ENCODE measurements at regions not wholly inside any gene's neighbourhood (a gene's known extent, or its start where the extent isn't known, plus 50 kb on each side); places are given as distances from the start of the nearest gene placed in this dataset.
"Not testable (repeated sequence)": the region's sequence is repeated elsewhere in the genome, so short reads cannot be mapped to it uniquely, and the experiment has no call there.

- Histone ChIP-seq H3K4me3 (ENCODE audit: low read depth, low read length) (no peak overlapping the region), H3K27ac (ENCODE audit: low read depth, low read length) (no peak overlapping the region), H2AFZ (ENCODE audit: low read length, unreplicated experiment) (no peak overlapping the region), H3K4me1 (ENCODE audit: control insufficient read depth, insufficient read depth, low read length, unreplicated experiment) (no peaks in the 10 kb centered on the region), H3K79me2 (ENCODE audit: control insufficient read depth, insufficient read depth, low read length, unreplicated experiment) (no peaks in the 10 kb centered on the region), H3K36me3 (ENCODE audit: insufficient read depth, low read length) (no peaks in the 10 kb centered on the region), H3K27me3 (ENCODE audit: insufficient read depth, low read length) (peaks cover 19% of the 10 kb centered on the region; the same call in 1 of the 2 replicates)
Measured at GRCh38 chr22:22818202-22818538, 69.4 kb upstream of the IGLL5 start.

GRCh38 chr22:22818861-22819855 lies 68.5 kb upstream of the IGLL5 start:
- Histone ChIP-seq H3K4me3 (ENCODE audit: low read depth, low read length) (no peak overlapping the region), H2AFZ (ENCODE audit: low read length, unreplicated experiment) (no peak overlapping the region)

GRCh38 chr22:22820076-22820475 lies 67.5 kb upstream of the IGLL5 start:
- no peaks in the 10 kb centered on the region for H3K4me1 ChIP-seq (ENCODE audit: control insufficient read depth, insufficient read depth, low read length, unreplicated experiment)
- H3K4me3 ChIP-seq (ENCODE audit: low read depth, low read length), result no peak overlapping the region
- H3K27ac ChIP-seq (ENCODE audit: low read depth, low read length), result no peak overlapping the region
- peaks cover 26% of the 10 kb centered on the region for H3K27me3 ChIP-seq (ENCODE audit: insufficient read depth, low read length)
- H3K36me3 ChIP-seq (ENCODE audit: insufficient read depth, low read length), result no peaks in the 10 kb centered on the region
- no peaks in the 10 kb centered on the region for H3K79me2 ChIP-seq (ENCODE audit: control insufficient read depth, insufficient read depth, low read length, unreplicated experiment)
- no peak overlapping the region for H2AFZ ChIP-seq (ENCODE audit: low read length, unreplicated experiment)

More at GRCh38 chr22:22818861-22819855, 68.5 kb upstream of the IGLL5 start:
- H3K27ac ChIP-seq (ENCODE audit: low read depth, low read length), result no peak overlapping the region
- no peaks in the 10 kb centered on the region for H3K36me3 ChIP-seq (ENCODE audit: insufficient read depth, low read length)
- no peaks in the 10 kb centered on the region for H3K4me1 ChIP-seq (ENCODE audit: control insufficient read depth, insufficient read depth, low read length, unreplicated experiment)
- H3K27me3 ChIP-seq (ENCODE audit: insufficient read depth, low read length), result peaks cover 19% of the 10 kb centered on the region; the same call in 1 of the 2 replicates
- no peaks in the 10 kb centered on the region for H3K79me2 ChIP-seq (ENCODE audit: control insufficient read depth, insufficient read depth, low read length, unreplicated experiment)

- H2AFZ ChIP-seq (ENCODE audit: low read length, unreplicated experiment), result no peak overlapping the region
Measured at GRCh38 chr22:22820626-22821025, 67.0 kb upstream of the IGLL5 start.

GRCh38 chr22:22821340-22821739 lies 66.3 kb upstream of the IGLL5 start:
- no peaks in the 10 kb centered on the region for H3K79me2 ChIP-seq (ENCODE audit: control insufficient read depth, insufficient read depth, low read length, unreplicated experiment)
- no peaks in the 10 kb centered on the region for H3K4me1 ChIP-seq (ENCODE audit: control insufficient read depth, insufficient read depth, low read length, unreplicated experiment)
- no peak overlapping the region for H3K4me3 ChIP-seq (ENCODE audit: low read depth, low read length)
- peaks cover 33% of the 10 kb centered on the region for H3K27me3 ChIP-seq (ENCODE audit: insufficient read depth, low read length)
- no peak overlapping the region for H3K27ac ChIP-seq (ENCODE audit: low read depth, low read length)
- no peak overlapping the region for H2AFZ ChIP-seq (ENCODE audit: low read length, unreplicated experiment)
- H3K36me3 ChIP-seq (ENCODE audit: insufficient read depth, low read length), result no peaks in the 10 kb centered on the region

More at GRCh38 chr22:22820626-22821025, 67.0 kb upstream of the IGLL5 start:
- Histone ChIP-seq H3K79me2 (ENCODE audit: control insufficient read depth, insufficient read depth, low read length, unreplicated experiment) (no peaks in the 10 kb centered on the region), H3K27me3 (ENCODE audit: insufficient read depth, low read length) (peaks cover 31% of the 10 kb centered on the region), H3K4me3 (ENCODE audit: low read depth, low read length) (no peak overlapping the region), H3K4me1 (ENCODE audit: control insufficient read depth, insufficient read depth, low read length, unreplicated experiment) (no peaks in the 10 kb centered on the region), H3K36me3 (ENCODE audit: insufficient read depth, low read length) (no peaks in the 10 kb centered on the region), H3K27ac (ENCODE audit: low read depth, low read length) (no peak overlapping the region)

- peaks cover 29% of the 10 kb centered on the region for H3K27me3 ChIP-seq (ENCODE audit: insufficient read depth, low read length)
- H3K79me2 ChIP-seq (ENCODE audit: control insufficient read depth, insufficient read depth, low read length, unreplicated experiment), result no peaks in the 10 kb centered on the region
- no peak overlapping the region for H3K4me3 ChIP-seq (ENCODE audit: low read depth, low read length)
Measured at GRCh38 chr22:22822106-22822505, 65.5 kb upstream of the IGLL5 start.

GRCh38 chr22:22822553-22822952 lies 65.1 kb upstream of the IGLL5 start:
- not testable (repeated sequence) for H3K36me3 ChIP-seq (ENCODE audit: insufficient read depth, low read length); H3K4me1 ChIP-seq (ENCODE audit: control insufficient read depth, insufficient read depth, low read length, unreplicated experiment); H3K27ac ChIP-seq (ENCODE audit: low read depth, low read length); H2AFZ ChIP-seq (ENCODE audit: low read length, unreplicated experiment); H3K4me3 ChIP-seq (ENCODE audit: low read depth, low read length); H3K79me2 ChIP-seq (ENCODE audit: control insufficient read depth, insufficient read depth, low read length, unreplicated experiment)
- peaks cover 33% of the 10 kb centered on the region for H3K27me3 ChIP-seq (ENCODE audit: insufficient read depth, low read length)

More at GRCh38 chr22:22822106-22822505, 65.5 kb upstream of the IGLL5 start:
- no peak overlapping the region for H3K27ac ChIP-seq (ENCODE audit: low read depth, low read length)
- H3K36me3 ChIP-seq (ENCODE audit: insufficient read depth, low read length), result no peaks in the 10 kb centered on the region
- H2AFZ ChIP-seq (ENCODE audit: low read length, unreplicated experiment), result no peak overlapping the region
- no peaks in the 10 kb centered on the region for H3K4me1 ChIP-seq (ENCODE audit: control insufficient read depth, insufficient read depth, low read length, unreplicated experiment)

GRCh38 chr22:22823131-22823810 lies 64.3 kb upstream of the IGLL5 start:
- H3K36me3 ChIP-seq (ENCODE audit: insufficient read depth, low read length), result no peaks in the 10 kb centered on the region
- no peaks in the 10 kb centered on the region for H3K4me1 ChIP-seq (ENCODE audit: control insufficient read depth, insufficient read depth, low read length, unreplicated experiment)
- H3K4me3 ChIP-seq (ENCODE audit: low read depth, low read length), result no peak overlapping the region
- H3K27ac ChIP-seq (ENCODE audit: low read depth, low read length), result no peak overlapping the region
- H3K27me3 ChIP-seq (ENCODE audit: insufficient read depth, low read length), result peaks cover 30% of the 10 kb centered on the region
- no peaks in the 10 kb centered on the region for H3K79me2 ChIP-seq (ENCODE audit: control insufficient read depth, insufficient read depth, low read length, unreplicated experiment)
- no peak overlapping the region for H2AFZ ChIP-seq (ENCODE audit: low read length, unreplicated experiment)

GRCh38 chr22:22824340-22825212 lies 63.0 kb upstream of the IGLL5 start:
- Histone ChIP-seq H3K4me3 (ENCODE audit: low read depth, low read length) (no peak overlapping the region), H3K4me1 (ENCODE audit: control insufficient read depth, insufficient read depth, low read length, unreplicated experiment) (no peaks in the 10 kb centered on the region), H3K79me2 (ENCODE audit: control insufficient read depth, insufficient read depth, low read length, unreplicated experiment) (no peaks in the 10 kb centered on the region), H2AFZ (ENCODE audit: low read length, unreplicated experiment) (no peak overlapping the region), H3K27ac (ENCODE audit: low read depth, low read length) (no peak overlapping the region), H3K36me3 (ENCODE audit: insufficient read depth, low read length) (no peaks in the 10 kb centered on the region), H3K27me3 (ENCODE audit: insufficient read depth, low read length) (peaks cover 32% of the 10 kb centered on the region)

GRCh38 chr22:22825213-22825593 lies 62.4 kb upstream of the IGLL5 start:
- Histone ChIP-seq H3K27me3 (ENCODE audit: insufficient read depth, low read length) (peaks cover 32% of the 10 kb centered on the region), H3K79me2 (ENCODE audit: control insufficient read depth, insufficient read depth, low read length, unreplicated experiment) (no peaks in the 10 kb centered on the region), H3K27ac (ENCODE audit: low read depth, low read length) (no peak overlapping the region)

More at GRCh38 chr22:22825213-22825593, 62.4 kb upstream of the IGLL5 start:
- Histone ChIP-seq H3K4me1 (ENCODE audit: control insufficient read depth, insufficient read depth, low read length, unreplicated experiment) (no peaks in the 10 kb centered on the region), H3K4me3 (ENCODE audit: low read depth, low read length) (no peak overlapping the region), H3K36me3 (ENCODE audit: insufficient read depth, low read length) (no peaks in the 10 kb centered on the region), H2AFZ (ENCODE audit: low read length, unreplicated experiment) (no peak overlapping the region)

All from ACC112 (cell line).